Smooth muscle cell (in vitro differentiated cells): ENCODE measurements at regions not wholly inside any gene's neighbourhood (a gene's known extent, or its start where the extent isn't known, plus 50 kb on each side); places are given as distances from the start of the nearest gene placed in this dataset.

ENCODE experiments used
- DNase-seq: peaks from one replicate; lab custom pipeline; 2025; ENCODE audit not compliant: unreplicated experiment; lab: John Stamatoyannopoulos, UW
- H2AFZ ChIP-seq: fragments of 200-600 bp; sonication (generic); 2 replicates; pipeline ENCODE4 v1.6.0; 2016; ENCODE audit warnings: antibody characterized with exemption, low read depth, mild to moderate bottlenecking
- H3F3A ChIP-seq: fragments of 200-600 bp; sonication (generic); 2 replicates; pipeline ENCODE4 v1.6.0; 2017; ENCODE audit warnings: antibody characterized with exemption, low read depth
- H3K27ac ChIP-seq: fragments of 200-600 bp; sonication (generic); 2 replicates; pipeline ENCODE4 v1.5.1; 2016; ENCODE audit warnings: low read depth, mild to moderate bottlenecking
- H3K27me3 ChIP-seq: fragments of 200-600 bp; sonication (generic); 2 replicates; pipeline ENCODE4 v1.6.1; 2016; ENCODE audit warnings: low read depth, mild to moderate bottlenecking
- H3K36me3 ChIP-seq: fragments of 200-600 bp; sonication (generic); 2 replicates; pipeline ENCODE4 v1.5.1; 2016; ENCODE audit warnings: low read depth
- H3K4me1 ChIP-seq: fragments of 200-600 bp; sonication (generic); 2 replicates; pipeline ENCODE4 v1.5.1; 2016; ENCODE audit warnings: low read depth
- H3K4me2 ChIP-seq: fragments of 200-600 bp; sonication (generic); 2 replicates; pipeline ENCODE4 v1.6.0; 2016; ENCODE audit warnings: mild to moderate bottlenecking
- H3K4me3 ChIP-seq: fragments of 200-600 bp; sonication (generic); 2 replicates; pipeline ENCODE4 v1.5.1; 2016; ENCODE audit warnings: mild to moderate bottlenecking
- H3K79me2 ChIP-seq: fragments of 200-600 bp; sonication (generic); 2 replicates; pipeline ENCODE4 v1.6.0; 2016; ENCODE audit warnings: low read depth, mild to moderate bottlenecking
- H3K9ac ChIP-seq: fragments of 200-600 bp; sonication (generic); 2 replicates; pipeline ENCODE4 v1.6.0; 2016; ENCODE audit warnings: low read depth
- H3K9me3 ChIP-seq: fragments of 200-600 bp; sonication (generic); replicated peaks from 2 replicates; pipeline ENCODE4 v1.5.1; 2016; ENCODE audit warnings: low read depth
- H4K20me1 ChIP-seq: fragments of 200-600 bp; sonication (generic); 2 replicates; pipeline ENCODE4 v1.6.0; 2016; ENCODE audit warnings: low read depth
- WGBS: methylation state at CpG from one replicate; pipeline ENCODE4 v1.1.7; 2016; ENCODE audit warnings: low lambda C conversion rate; 5-methylcytosine and 5-hydroxymethylcytosine counted together
- TF ChIP-seq, protein P1 (sequence below): fragments of 200-600 bp; sonication (generic); IDR thresholded peaks from 2 replicates; pipeline ENCODE4 v1.5.1; 2017; ENCODE audit warnings: borderline replicate concordance, mild to moderate bottlenecking, antibody characterized with exemption; ENCODE audit not compliant: insufficient read depth, poor library complexity, severe bottlenecking

- TF ChIP-seq, protein P1, sequence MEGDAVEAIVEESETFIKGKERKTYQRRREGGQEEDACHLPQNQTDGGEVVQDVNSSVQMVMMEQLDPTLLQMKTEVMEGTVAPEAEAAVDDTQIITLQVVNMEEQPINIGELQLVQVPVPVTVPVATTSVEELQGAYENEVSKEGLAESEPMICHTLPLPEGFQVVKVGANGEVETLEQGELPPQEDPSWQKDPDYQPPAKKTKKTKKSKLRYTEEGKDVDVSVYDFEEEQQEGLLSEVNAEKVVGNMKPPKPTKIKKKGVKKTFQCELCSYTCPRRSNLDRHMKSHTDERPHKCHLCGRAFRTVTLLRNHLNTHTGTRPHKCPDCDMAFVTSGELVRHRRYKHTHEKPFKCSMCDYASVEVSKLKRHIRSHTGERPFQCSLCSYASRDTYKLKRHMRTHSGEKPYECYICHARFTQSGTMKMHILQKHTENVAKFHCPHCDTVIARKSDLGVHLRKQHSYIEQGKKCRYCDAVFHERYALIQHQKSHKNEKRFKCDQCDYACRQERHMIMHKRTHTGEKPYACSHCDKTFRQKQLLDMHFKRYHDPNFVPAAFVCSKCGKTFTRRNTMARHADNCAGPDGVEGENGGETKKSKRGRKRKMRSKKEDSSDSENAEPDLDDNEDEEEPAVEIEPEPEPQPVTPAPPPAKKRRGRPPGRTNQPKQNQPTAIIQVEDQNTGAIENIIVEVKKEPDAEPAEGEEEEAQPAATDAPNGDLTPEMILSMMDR, result no peak
- no peak for DNase-seq
- H3K4me1 ChIP-seq, result no peaks in the 10 kb centered on the region
- no peak overlapping the region for H3K9ac ChIP-seq
- H3K4me2 ChIP-seq, result peak overlapping the region; percentile 45
- H4K20me1 ChIP-seq, result no peaks in the 10 kb centered on the region
- no peaks in the 10 kb centered on the region for H3K27me3 ChIP-seq
- no peak overlapping the region for H3K4me3 ChIP-seq
- H3F3A ChIP-seq, result peaks cover 6% of the 10 kb centered on the region
- 7% methylated on average over 6 of the region's 6 CpGs for WGBS
- no peaks in the 10 kb centered on the region for H3K9me3 ChIP-seq
- peak overlapping the region; percentile 56 for H2AFZ ChIP-seq
- H3K27ac ChIP-seq, result peak overlapping the region; percentile 86
- no peaks in the 10 kb centered on the region for H3K36me3 ChIP-seq
- H3K79me2 ChIP-seq, result no peaks in the 10 kb centered on the region
These were observed 175.1 kb upstream of the JAG1 start for GRCh38 chr20:10848810-10849370.

DNA sequence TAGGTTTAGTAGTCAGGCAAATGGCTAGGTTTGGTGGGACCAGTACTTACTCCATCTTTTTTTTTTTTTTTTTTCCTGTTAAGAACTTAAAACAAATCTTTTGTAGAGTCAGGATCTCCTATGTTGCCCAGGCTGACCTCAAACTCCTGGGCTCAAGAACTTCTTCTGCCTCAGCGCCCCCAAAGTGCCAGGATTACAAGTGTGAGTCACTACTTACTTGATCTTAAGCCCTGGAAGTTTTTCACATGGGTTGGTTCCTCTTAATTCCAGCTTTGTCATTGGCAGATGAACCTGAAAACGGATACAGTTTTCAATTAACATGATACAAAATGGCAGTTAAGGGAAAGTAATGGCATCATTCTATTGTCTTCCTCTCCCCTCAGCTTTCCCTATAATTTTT lies 179.4 kb upstream of the JAG1 start:
- Histone ChIP-seq H3K4me2 (no peak overlapping the region), H3K9ac (no peak overlapping the region), H3K27me3 (no peaks in the 10 kb centered on the region), H2AFZ (no peak overlapping the region), H3K4me1 (no peaks in the 10 kb centered on the region), H3K9me3 (no peaks in the 10 kb centered on the region), H3K27ac (no peak overlapping the region), H3K79me2 (no peaks in the 10 kb centered on the region), H4K20me1 (no peaks in the 10 kb centered on the region), H3F3A (peaks cover 6% of the 10 kb centered on the region), H3K4me3 (no peak overlapping the region), H3K36me3 (no peaks in the 10 kb centered on the region)
- TF ChIP-seq, protein P1, result no peak
- WGBS, result 74% methylated on average over 2 of the region's 2 CpGs
- no peak for DNase-seq

DNA sequence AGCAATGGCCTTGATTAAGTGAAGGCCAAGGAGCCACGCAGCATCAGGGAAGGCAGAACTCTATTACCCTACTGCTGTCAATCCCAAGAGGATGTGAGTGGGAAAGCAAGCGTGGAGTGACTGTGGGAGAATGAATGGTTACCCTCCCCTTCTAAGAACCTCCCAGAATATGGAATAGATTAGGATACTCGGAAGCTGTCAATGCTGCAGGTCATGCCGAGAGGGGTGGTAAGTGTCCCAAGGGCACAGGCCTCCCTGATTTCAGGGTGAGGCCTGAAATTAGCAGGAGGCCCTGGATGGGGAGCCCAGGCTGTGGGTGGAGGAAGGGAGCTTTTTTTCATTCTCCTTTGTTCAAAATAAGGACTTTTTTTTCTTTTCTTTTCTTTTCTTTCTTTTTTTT lies 179.9 kb upstream of the JAG1 start:
- WGBS, result 98% methylated on average over 4 of the region's 4 CpGs
- H3K27ac ChIP-seq, result no peak overlapping the region
- TF ChIP-seq, protein P1, result no peak

DNA sequence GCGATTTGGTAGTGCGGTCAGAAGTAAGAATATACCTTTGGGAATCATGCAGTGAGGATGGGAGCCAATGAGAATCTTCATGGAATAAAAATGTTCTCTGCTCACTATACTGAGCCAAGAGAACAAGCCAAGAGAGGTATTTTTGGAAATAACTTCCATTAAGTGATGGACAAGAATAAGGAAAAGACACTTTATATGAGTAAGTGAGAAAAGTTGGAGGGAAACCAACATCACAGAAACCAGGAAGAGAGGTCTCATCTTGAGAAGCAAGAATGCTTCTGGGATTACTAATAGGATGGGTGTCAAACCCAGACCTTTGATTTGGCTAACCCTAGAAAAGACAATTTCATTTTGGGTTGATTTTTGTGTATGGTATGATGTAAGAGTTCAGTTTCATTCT lies 181.2 kb upstream of the JAG1 start:
- no peaks in the 10 kb centered on the region for H3K36me3 ChIP-seq
- TF ChIP-seq, protein P1, result no peak
- H2AFZ ChIP-seq, result no peak overlapping the region
- H3K79me2 ChIP-seq, result no peaks in the 10 kb centered on the region
- no peaks in the 10 kb centered on the region for H3K4me1 ChIP-seq
- H3K9me3 ChIP-seq, result no peaks in the 10 kb centered on the region
- H4K20me1 ChIP-seq, result no peaks in the 10 kb centered on the region
- H3K27me3 ChIP-seq, result no peaks in the 10 kb centered on the region
- no peak overlapping the region for H3K4me3 ChIP-seq
- H3F3A ChIP-seq, result peaks cover 3% of the 10 kb centered on the region
- H3K4me2 ChIP-seq, result no peak overlapping the region
- DNase-seq, result no peak
- 100% methylated on average over 2 of the region's 2 CpGs for WGBS
- H3K27ac ChIP-seq, result no peak overlapping the region
- H3K9ac ChIP-seq, result no peak overlapping the region

More for the DNA sequence above, 179.9 kb upstream of the JAG1 start:
- Histone ChIP-seq H3K4me3 (no peak overlapping the region), H4K20me1 (no peaks in the 10 kb centered on the region), H3K4me2 (no peak overlapping the region), H3K79me2 (no peaks in the 10 kb centered on the region), H3K9ac (no peak overlapping the region), H3K27me3 (no peaks in the 10 kb centered on the region), H3K9me3 (no peaks in the 10 kb centered on the region), H2AFZ (no peak overlapping the region), H3K4me1 (no peaks in the 10 kb centered on the region), H3K36me3 (no peaks in the 10 kb centered on the region), H3F3A (peaks cover 6% of the 10 kb centered on the region)
- DNase-seq, result no peak
